OCI-LY1 (cell line): ENCODE measurements at regions not wholly inside any gene's neighbourhood (a gene's known extent, or its start where the extent isn't known, plus 50 kb on each side); places are given as distances from the start of the nearest gene placed in this dataset.

Source experiments
- H2AFZ ChIP-seq: fragments of 200-600 bp; sonication (generic), shearing (Covaris generic); 2 replicates; pipeline ENCODE4 v1.6.0; 2014; ENCODE audit warnings: antibody characterized with exemption, mild to moderate bottlenecking, low read length
- H3F3A ChIP-seq: fragments of 200-600 bp; sonication (generic), shearing (Covaris generic); 2 replicates; pipeline ENCODE4 v1.6.0; 2014; ENCODE audit warnings: mild to moderate bottlenecking, antibody characterized with exemption, low read length, moderate library complexity; ENCODE audit not compliant: insufficient read depth
- H3K27ac ChIP-seq: fragments of 200-600 bp; sonication (generic); 2 replicates; pipeline ENCODE4 v1.5.1; 2014; ENCODE audit warnings: low read length, mixed run types, mild to moderate bottlenecking, low read depth; ENCODE audit not compliant: poor library complexity, severe bottlenecking
- H3K27me3 ChIP-seq: fragments of 200-600 bp; sonication (generic); 2 replicates; pipeline ENCODE4 v1.6.0; 2014; ENCODE audit warnings: antibody characterized with exemption, mild to moderate bottlenecking, low read length, moderate library complexity; ENCODE audit not compliant: insufficient read depth
- H3K36me3 ChIP-seq: fragments of 200-600 bp; sonication (generic); 2 replicates; pipeline ENCODE4 v1.6.1; 2014; ENCODE audit warnings: mild to moderate bottlenecking, antibody characterized with exemption, low read length, moderate library complexity, mixed read lengths; ENCODE audit not compliant: insufficient read depth
- H3K4me1 ChIP-seq: fragments of 200-600 bp; sonication (generic); 2 replicates; pipeline ENCODE4 v1.5.1; 2014; ENCODE audit warnings: mild to moderate bottlenecking, low read length, moderate library complexity; ENCODE audit not compliant: insufficient read depth, severe bottlenecking
- H3K4me2 ChIP-seq: fragments of 200-600 bp; sonication (generic), shearing (Covaris generic); 2 replicates; pipeline ENCODE4 v1.6.1; 2014; ENCODE audit warnings: low read length
- H3K4me3 ChIP-seq: fragments of 200-600 bp; sonication (generic); 2 replicates; pipeline ENCODE4 v1.5.1; 2014; ENCODE audit warnings: low read length, low read depth, mild to moderate bottlenecking, mixed read lengths; ENCODE audit not compliant: poor library complexity, severe bottlenecking
- H3K79me2 ChIP-seq: fragments of 200-600 bp; shearing (Covaris generic); 2 replicates; pipeline ENCODE4 v1.6.1; 2016; ENCODE audit warnings: mixed run types, low read length, mixed read lengths; ENCODE audit not compliant: insufficient read depth
- H3K9ac ChIP-seq: fragments of 200-600 bp; sonication (generic), shearing (Covaris generic); 2 replicates; pipeline ENCODE4 v1.6.1; 2014; ENCODE audit warnings: mild to moderate bottlenecking, low read length, mixed read lengths
- H3K9me2 ChIP-seq: fragments of 200-600 bp; sonication (generic), shearing (Covaris generic); 2 replicates; pipeline ENCODE4 v1.6.1; 2014; ENCODE audit warnings: low read depth, mild to moderate bottlenecking, low read length, mixed read lengths
- H3K9me3 ChIP-seq: fragments of 200-600 bp; shearing (Covaris generic); 2 replicates; pipeline ENCODE4 v1.6.1; 2014; ENCODE audit warnings: low read length, mixed read lengths
- H4K20me1 ChIP-seq: fragments of 200-600 bp; sonication (generic), shearing (Covaris generic); 2 replicates; pipeline ENCODE4 v1.6.0; 2016; ENCODE audit warnings: mild to moderate bottlenecking, low read length; ENCODE audit not compliant: insufficient read depth
- EZH2 ChIP-seq: fragments of 200-600 bp; sonication (generic), shearing (Covaris generic); IDR thresholded peaks from 2 replicates; pipeline ENCODE4 v1.8.0; 2017; ENCODE audit warnings: borderline replicate concordance, mixed run types, mild to moderate bottlenecking, antibody characterized with exemption, low read length, moderate library complexity, mixed read lengths
- TF ChIP-seq, protein P1 (sequence below): fragments of 200-600 bp; sonication (generic), shearing (Covaris generic); IDR thresholded peaks from 2 replicates; pipeline ENCODE4 v1.5.1; 2017; ENCODE audit warnings: mild to moderate bottlenecking, antibody characterized with exemption, low read length, moderate library complexity, mixed read lengths

DNA sequence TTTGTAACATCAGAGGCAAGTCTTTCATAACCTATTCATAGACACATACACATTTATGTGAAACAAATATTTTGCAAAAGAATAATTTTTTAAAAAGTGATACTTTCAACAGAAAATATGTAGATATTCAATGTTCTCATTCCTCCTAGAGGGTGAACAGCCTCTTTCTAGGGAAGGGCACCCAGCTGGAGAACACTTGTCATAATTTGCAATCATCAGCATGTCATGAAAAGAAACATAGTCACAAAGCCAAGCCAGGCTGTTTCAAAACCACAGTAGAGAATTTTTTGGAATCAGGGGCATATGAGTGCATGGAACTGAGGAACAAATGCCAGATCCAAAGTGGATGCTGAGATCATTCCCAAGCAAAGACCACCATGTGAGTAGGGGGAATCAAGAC, 406.9 kb upstream of the ADAMTS9 start:
- Histone ChIP-seq H3K27ac (no peak overlapping the region), H3K27me3 (no peaks in the 10 kb centered on the region), H3F3A (no peaks in the 10 kb centered on the region), H3K9me3 (no peaks in the 10 kb centered on the region), H4K20me1 (no peaks in the 10 kb centered on the region), H3K9ac (no peak overlapping the region), H3K9me2 (no peaks in the 10 kb centered on the region), H3K79me2 (no peaks in the 10 kb centered on the region), H3K4me3 (no peak overlapping the region), H3K36me3 (no peaks in the 10 kb centered on the region), H2AFZ (no peak overlapping the region), H3K4me2 (no peak overlapping the region), H3K4me1 (no peaks in the 10 kb centered on the region)
- TF ChIP-seq, protein P1, sequence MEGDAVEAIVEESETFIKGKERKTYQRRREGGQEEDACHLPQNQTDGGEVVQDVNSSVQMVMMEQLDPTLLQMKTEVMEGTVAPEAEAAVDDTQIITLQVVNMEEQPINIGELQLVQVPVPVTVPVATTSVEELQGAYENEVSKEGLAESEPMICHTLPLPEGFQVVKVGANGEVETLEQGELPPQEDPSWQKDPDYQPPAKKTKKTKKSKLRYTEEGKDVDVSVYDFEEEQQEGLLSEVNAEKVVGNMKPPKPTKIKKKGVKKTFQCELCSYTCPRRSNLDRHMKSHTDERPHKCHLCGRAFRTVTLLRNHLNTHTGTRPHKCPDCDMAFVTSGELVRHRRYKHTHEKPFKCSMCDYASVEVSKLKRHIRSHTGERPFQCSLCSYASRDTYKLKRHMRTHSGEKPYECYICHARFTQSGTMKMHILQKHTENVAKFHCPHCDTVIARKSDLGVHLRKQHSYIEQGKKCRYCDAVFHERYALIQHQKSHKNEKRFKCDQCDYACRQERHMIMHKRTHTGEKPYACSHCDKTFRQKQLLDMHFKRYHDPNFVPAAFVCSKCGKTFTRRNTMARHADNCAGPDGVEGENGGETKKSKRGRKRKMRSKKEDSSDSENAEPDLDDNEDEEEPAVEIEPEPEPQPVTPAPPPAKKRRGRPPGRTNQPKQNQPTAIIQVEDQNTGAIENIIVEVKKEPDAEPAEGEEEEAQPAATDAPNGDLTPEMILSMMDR, result no peak
- no peak for TF ChIP-seq EZH2

DNA sequence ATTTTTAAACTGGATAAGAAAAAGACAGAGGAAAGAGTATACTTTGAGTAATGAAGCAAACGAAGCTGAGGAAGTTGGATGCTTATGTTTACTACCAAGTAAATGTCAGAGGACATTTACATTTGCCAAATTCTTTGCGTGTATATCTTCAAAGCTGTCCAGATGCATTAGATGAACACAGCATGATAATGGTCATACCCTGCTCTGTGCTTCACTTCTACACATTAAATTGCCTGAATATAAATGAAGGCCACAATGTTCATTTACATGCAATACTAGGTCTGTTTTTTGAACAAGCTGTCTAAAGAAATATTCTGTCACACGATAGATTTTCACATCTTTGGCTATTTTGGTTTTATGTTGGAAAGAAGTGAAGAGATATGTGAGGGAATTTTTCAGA, 405.8 kb upstream of the ADAMTS9 start:
- H3K4me3 ChIP-seq, result no peak overlapping the region
- no peaks in the 10 kb centered on the region for H3K79me2 ChIP-seq
- no peaks in the 10 kb centered on the region for H4K20me1 ChIP-seq
- no peak overlapping the region for H3K27ac ChIP-seq
- no peaks in the 10 kb centered on the region for H3K9me2 ChIP-seq
- no peak for TF ChIP-seq EZH2
- TF ChIP-seq, protein P1, result no peak
- H2AFZ ChIP-seq, result no peak overlapping the region
- H3K27me3 ChIP-seq, result no peaks in the 10 kb centered on the region
- no peaks in the 10 kb centered on the region for H3K36me3 ChIP-seq
- no peak overlapping the region for H3K4me2 ChIP-seq
- H3K9ac ChIP-seq, result no peak overlapping the region
- H3F3A ChIP-seq, result no peaks in the 10 kb centered on the region
- H3K4me1 ChIP-seq, result no peaks in the 10 kb centered on the region
- no peaks in the 10 kb centered on the region for H3K9me3 ChIP-seq

DNA sequence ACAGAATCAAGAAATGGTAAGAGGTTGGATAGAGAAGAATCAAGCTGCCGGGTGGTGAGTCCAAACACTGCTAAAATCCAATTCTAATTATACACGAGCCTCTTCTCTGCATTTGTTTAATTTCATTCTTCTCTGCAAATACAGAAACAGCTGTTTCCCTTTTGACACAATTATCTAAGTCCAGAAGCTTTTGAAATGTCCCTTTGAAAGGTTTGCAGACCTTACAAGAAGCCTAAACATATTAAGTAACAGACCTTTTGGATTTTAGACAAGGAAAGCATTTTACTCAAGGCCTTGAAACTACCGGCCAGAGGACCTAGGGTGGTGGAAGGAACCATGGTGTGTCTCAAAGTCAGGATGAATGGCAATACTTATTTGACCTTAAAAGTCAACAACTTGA, 403.8 kb upstream of the ADAMTS9 start:
- Histone ChIP-seq H3K79me2 (no peaks in the 10 kb centered on the region), H3K4me3 (no peak overlapping the region), H3K9ac (no peak overlapping the region), H3K9me2 (no peaks in the 10 kb centered on the region), H3K4me2 (no peak overlapping the region), H4K20me1 (no peaks in the 10 kb centered on the region), H3K27me3 (no peaks in the 10 kb centered on the region), H3K4me1 (no peaks in the 10 kb centered on the region), H3K36me3 (no peaks in the 10 kb centered on the region), H3K27ac (no peak overlapping the region), H2AFZ (no peak overlapping the region), H3K9me3 (no peaks in the 10 kb centered on the region), H3F3A (no peaks in the 10 kb centered on the region)
- no peak for TF ChIP-seq EZH2
- TF ChIP-seq, protein P1, result no peak
